GM12878 (cell line): ENCODE measurements at regions not wholly inside any gene's neighbourhood (a gene's known extent, or its start where the extent isn't known, plus 50 kb on each side); places are given as distances from the start of the nearest gene placed in this dataset.

Experiments
- ATAC-seq: fragments of 200-7000 bp; cut with Tn5 transposase; 3 replicates; pipeline ENCODE4 v1.9.1; 2020; ENCODE audit warnings: mild to moderate bottlenecking, moderate library complexity
- BruUV-seq: library from RNA; stranded (reverse); fragments of 400-500 nt; replicated peaks from 2 replicates; lab custom pipeline; 2021; lab: Mats Ljungman, UMichigan
- CTCF ChIA-PET: fragments of 300-600 bp; sonication (Branson Sonifier 250); formaldehyde crosslinking; extraction: SDS; loops from one replicate; lab custom pipeline; 2021; ENCODE audit warnings: inconsistent platforms; lab: Yijun Ruan, JAX
- POLR2A ChIA-PET: fragments of 350-600 bp; formaldehyde crosslinking; extraction: SDS; loops from one replicate; lab custom pipeline; 2021; ENCODE audit warnings: inconsistent platforms; lab: Charles Lee
- RAD21 ChIA-PET: fragments of 300-600 bp; sonication (Branson Sonifier 250); formaldehyde crosslinking; loops from one replicate; lab custom pipeline; 2023; ENCODE audit warnings: antibody characterized with exemption; ENCODE audit not compliant: unreplicated experiment; lab: Charles Lee
- SMC1A ChIA-PET: fragments of 300-600 bp; sonication (Branson Sonifier 250); formaldehyde crosslinking; loops from one replicate; lab custom pipeline; 2023; ENCODE audit not compliant: unreplicated experiment, uncharacterized antibody; lab: Charles Lee
- DNase-seq: peaks from one replicate; pipeline ENCODE4 v3.0.0-alpha.2; 2011; ENCODE audit warnings: low read depth, low spot score
- FAIRE-seq: peaks from 3 replicates; lab custom pipeline; 2011; peaks lifted over from hg19 to GRCh38; lab: Jason Lieb, UNC
- H2AFZ ChIP-seq: 2 replicates; pipeline ENCODE4 v1.6.0; 2011; ENCODE audit warnings: low read depth, low read length, control low read depth; ENCODE audit not compliant: control insufficient read depth
- H3K27ac ChIP-seq: 2 replicates; pipeline ENCODE4 v1.5.1; 2011; ENCODE audit warnings: control low read depth; ENCODE audit not compliant: control insufficient read depth, insufficient read depth
- H3K27me3 ChIP-seq, 2 experiments: replicated peaks in 1 of 2; 2 replicates each; pipeline versions ENCODE4 v1.6.0 to v1.6.1; 2011; ENCODE audit warnings: low read length in 1 of 2; ENCODE audit not compliant: control insufficient read depth in 2 of 2, insufficient read depth in 2 of 2
- H3K36me3 ChIP-seq, 2 experiments: 2 replicates each; pipeline ENCODE4 v1.5.1; 2011; ENCODE audit warnings: low read length in 1 of 2; ENCODE audit not compliant: control insufficient read depth in 2 of 2, insufficient read depth in 2 of 2
- H3K4me1 ChIP-seq: 2 replicates; pipeline ENCODE4 v1.6.1; 2011; ENCODE audit warnings: mild to moderate bottlenecking, low read length, moderate library complexity, mixed read lengths; ENCODE audit not compliant: control insufficient read depth, insufficient read depth
- H3K4me2 ChIP-seq: 2 replicates; pipeline ENCODE4 v1.6.0; 2011; ENCODE audit warnings: control low read depth; ENCODE audit not compliant: control insufficient read depth, insufficient read depth
- H3K4me3 ChIP-seq: fragments of 200-600 bp; sonication (generic); 2 replicates; pipeline ENCODE4 v1.5.1; 2016
- H3K79me2 ChIP-seq: 2 replicates; pipeline ENCODE4 v1.6.0; 2011; ENCODE audit warnings: low read length; ENCODE audit not compliant: control insufficient read depth, insufficient read depth
- H3K9ac ChIP-seq: 2 replicates; pipeline ENCODE4 v1.8.0; 2011; ENCODE audit warnings: low read length, control low read depth, mixed read lengths; ENCODE audit not compliant: control insufficient read depth, insufficient read depth
- H3K9me3 ChIP-seq: replicated peaks from 3 replicates; pipeline ENCODE4 v1.5.1; 2011; ENCODE audit warnings: mild to moderate bottlenecking, low read length; ENCODE audit not compliant: control insufficient read depth, insufficient read depth
- H4K20me1 ChIP-seq: 2 replicates; pipeline ENCODE4 v1.6.0; 2011; ENCODE audit not compliant: control insufficient read depth, insufficient read depth
- CEBPZ ChIP-seq: fragments of 150-350 bp; IDR thresholded peaks from 2 replicates; pipeline ENCODE4 v1.6.1; 2016; ENCODE audit warnings: low read depth, low read length
- HSF1 ChIP-seq: fragments of 150-350 bp; IDR thresholded peaks from 2 replicates; pipeline ENCODE4 v1.6.1; 2014; ENCODE audit warnings: mild to moderate bottlenecking, low read depth, low read length
- NR2C1 ChIP-seq: fragments of 450-650 bp; IDR thresholded peaks from 2 replicates; pipeline ENCODE4 v1.6.1; 2017; ENCODE audit warnings: antibody characterized with exemption, mild to moderate bottlenecking, moderate library complexity
- NRF1 ChIP-seq: conservative IDR thresholded peaks from 2 replicates; pipeline ENCODE4 v1.6.1; 2011; ENCODE audit warnings: mild to moderate bottlenecking, low read depth, low read length, improper control_type of control experiment
- POU2F2 ChIP-seq: IDR thresholded peaks from 3 replicates; pipeline ENCODE4 v1.6.1; 2011; ENCODE audit warnings: low read depth, mild to moderate bottlenecking, low read length, borderline replicate concordance
- SMAD5 ChIP-seq: IDR thresholded peaks from 2 replicates; pipeline ENCODE4 v1.6.1; 2016; ENCODE audit warnings: antibody characterized with exemption, low read depth
- SREBF2 ChIP-seq: IDR thresholded peaks from 2 replicates; pipeline ENCODE4 v1.6.1; 2012; ENCODE audit warnings: mild to moderate bottlenecking, low read length
- USF2 ChIP-seq: IDR thresholded peaks from 2 replicates; pipeline ENCODE4 v1.6.1; 2011; ENCODE audit warnings: low read depth, low read length, improper control_type of control experiment, borderline replicate concordance
- WGBS: methylation state at CpG from one replicate; pipeline ENCODE4 v1.1.6; 2016; ENCODE audit warnings: low lambda C conversion rate; ENCODE audit not compliant: insufficient replicate concordance, insufficient coverage; ENCODE audit errors: missing lambda C conversion rate; 5-methylcytosine and 5-hydroxymethylcytosine counted together
- in situ Hi-C: fragments of 300-500 bp; cut with MboI; formaldehyde crosslinking; loops from 9 replicates; pipeline ENCODE4 v1.14.3; 2018; ENCODE audit warnings: mixed read lengths
- intact Hi-C: fragments of 100-400 bp; cut with micrococcal nuclease; formaldehyde crosslinking; loops from one replicate; pipeline ENCODE4 v1.14.2; 2022; ENCODE audit not compliant: unreplicated experiment

GRCh38 chr5:61624553-61625136 lies 292.6 kb downstream of the ZSWIM6 start:
- no peaks in the 10 kb centered on the region; the same call in 1 of the 2 replicates for H4K20me1 ChIP-seq
- no peaks in the 10 kb centered on the region for H3K36me3 ChIP-seq
- no peak overlapping the region for H2AFZ ChIP-seq
- DNase-seq (no peak), ATAC-seq (no peak), FAIRE-seq (no peak)
- no peak overlapping the region for H3K4me3 ChIP-seq
- no peak overlapping the region for H3K4me2 ChIP-seq
- intact Hi-C loops: no loop called here
- H3K4me1 ChIP-seq: no peaks in the 10 kb centered on the region
- SMC1A ChIA-PET: interaction anchor here (0.8 to 1.6 kb wide), 5 partner anchors 8 to 139 kb away, joined by 3 to 5 read pairs (median 3); no protein-coding TSS in a partner anchor
- H3K27me3 ChIP-seq: peaks cover 4 to 13% of the 10 kb centered on the region in 2 experiments
- POLR2A ChIA-PET: no interaction called here
- CTCF ChIA-PET: interaction anchor here (0.8 to 2.0 kb wide), 2 partner anchors 34 to 386 kb away, joined by 3 to 8 read pairs; no protein-coding TSS in a partner anchor
- BruUV-seq: no TSS peak
- RAD21 ChIA-PET: interaction anchor here (1.1 kb wide), 1 partner anchor 225 kb away, joined by 3 read pairs; no protein-coding TSS in a partner anchor
- H3K9ac ChIP-seq: no peak overlapping the region
- H3K79me2 ChIP-seq: no peaks in the 10 kb centered on the region
- no peak for TF ChIP-seq POU2F2
- TF ChIP-seq, all 136 proteins: peak for 0
- in situ Hi-C loops: no loop called here
- Histone ChIP-seq H3K27ac (no peak overlapping the region), H3K9me3 (no peaks in the 10 kb centered on the region)
- WGBS: 52% methylated on average over 3 of the region's 3 CpGs

GRCh38 chr5:61625137-61625561 lies 293.1 kb downstream of the ZSWIM6 start:
- Histone ChIP-seq H3K4me2 (no peak overlapping the region), H3K79me2 (no peaks in the 10 kb centered on the region), H3K27me3 (peaks cover 4 to 13% of the 10 kb centered on the region in 2 experiments), H3K36me3 (no peaks in the 10 kb centered on the region), H3K4me1 (no peaks in the 10 kb centered on the region), H3K27ac (no peak overlapping the region), H3K9me3 (no peaks in the 10 kb centered on the region), H3K9ac (no peak overlapping the region), H4K20me1 (no peaks in the 10 kb centered on the region), H3K4me3 (no peak overlapping the region), H2AFZ (no peak overlapping the region)
- 57% methylated on average over 11 of the region's 11 CpGs for WGBS
- ChIA-PET POLR2A (no interaction called here), RAD21 (interaction anchor here (1.1 kb wide), 1 partner anchor 225 kb away, joined by 3 read pairs; no protein-coding TSS in a partner anchor), CTCF (interaction anchor here (0.8 to 2.0 kb wide), 2 partner anchors 33 to 386 kb away, joined by 3 to 8 read pairs; no protein-coding TSS in a partner anchor), SMC1A (interaction anchor here (1.1 to 1.6 kb wide), 4 partner anchors 9 to 140 kb away, joined by 3 to 5 read pairs (median 3); no protein-coding TSS in a partner anchor)
- intact Hi-C loops (no loop called here), in situ Hi-C loops (no loop called here)
- ATAC-seq (no peak), FAIRE-seq (no peak), DNase-seq (no peak)
- BruUV-seq: no TSS peak
- TF ChIP-seq USF2 (no peak), NR2C1 (no peak), SMAD5 (no peak), CEBPZ (no peak), HSF1 (no peak), SREBF2 (no peak), NRF1 (no peak)
